ENCODE measurements at regions not wholly inside any gene's neighbourhood (a gene's known extent, or its start where the extent isn't known, plus 50 kb on each side); places are given as distances from the start of the nearest gene placed in this dataset.

- no peak overlapping the region for H4K8ac ChIP-seq (replicated peaks; ENCODE audit: insufficient read length, low read depth, low read length)
- no peak overlapping the region for H3K4me2 ChIP-seq (ENCODE audit: insufficient read depth, insufficient read length, low read length)
- H2AK5ac ChIP-seq (ENCODE audit: insufficient read length, low read length) = no peak overlapping the region
- H3K79me1 ChIP-seq (ENCODE audit: insufficient read depth, low read depth, low read length, poor library complexity, severe bottlenecking) = no peaks in the 10 kb centered on the region
- no peaks in the 10 kb centered on the region for H3K9me3 ChIP-seq (ENCODE audit: control insufficient read depth, low read depth, low read length)
- H3K4me3 Mint-ChIP-seq = no peak overlapping the region
- no peak for TF ChIP-seq CTCF (conservative IDR thresholded peaks at IDR 0.05)
- H3K27me3 Mint-ChIP-seq (ENCODE audit: low read depth) = no peaks in the 10 kb centered on the region
- WGBS (ENCODE audit: extremely low coverage, insufficient read length, low lambda C conversion rate) = no CpG with 5 or more reads among the region's 15 CpGs
- H4K91ac ChIP-seq (ENCODE audit: insufficient read length, low read depth, low read length) = no peak overlapping the region
- H3K14ac ChIP-seq (ENCODE audit: insufficient read depth, low read length) = no peak overlapping the region
- H4K20me1 ChIP-seq (ENCODE audit: control insufficient read depth, insufficient read depth, insufficient read length) = no peaks in the 10 kb centered on the region
- H3K27ac Mint-ChIP-seq = peak overlapping the region; percentile 36 to 100 (median 89)
- no peaks in the 10 kb centered on the region for H3K23me2 ChIP-seq (ENCODE audit: insufficient read length, low read depth, low read length, poor library complexity, severe bottlenecking)
- no peak overlapping the region for H2BK20ac ChIP-seq (ENCODE audit: low read depth, low read length, poor library complexity, severe bottlenecking)
- no peak overlapping the region for H2BK15ac ChIP-seq (ENCODE audit: low read depth, low read length)
- no peak overlapping the region for H3K18ac ChIP-seq (ENCODE audit: insufficient read length, low read depth, low read length)
- H3K4ac ChIP-seq (ENCODE audit: low read depth, low read length) = no peak overlapping the region
- H3K4me1 Mint-ChIP-seq = peaks cover 67 to 75% of the 10 kb centered on the region in 2 experiments
- no peak overlapping the region for H2BK120ac ChIP-seq (ENCODE audit: low read depth, low read length, poor library complexity, severe bottlenecking)
- peaks cover 24% of the 10 kb centered on the region for H3K4me1 ChIP-seq (ENCODE audit: insufficient read depth, low read length)
- no peaks in the 10 kb centered on the region for H3K79me2 ChIP-seq (ENCODE audit: insufficient read depth, low read length)
- no peak overlapping the region for H2BK5ac ChIP-seq (ENCODE audit: insufficient read length, low read length)
- H3K9me3 Mint-ChIP-seq = no peaks in the 10 kb centered on the region; a peak in 1 of 5 replicates
- H3K27ac ChIP-seq (ENCODE audit: insufficient read length, low read depth, low read length) = no peak overlapping the region
- no peak overlapping the region for H3K23ac ChIP-seq (ENCODE audit: insufficient read length, low read depth, low read length)
- no peak overlapping the region for H4K5ac ChIP-seq (ENCODE audit: insufficient read length, low read depth, low read length)
- H3K9ac ChIP-seq (ENCODE audit: extremely low read depth, insufficient read length, low read length) = no peak overlapping the region
- H3K56ac ChIP-seq (ENCODE audit: insufficient read length, low read depth, low read length) = no peak overlapping the region
- H3K36me3 Mint-ChIP-seq (ENCODE audit: insufficient read depth in 1 of 3, low read depth in 3 of 3) = no peaks in the 10 kb centered on the region; a peak in 3 of 7 replicates
- H3K27me3 ChIP-seq (ENCODE audit: insufficient read depth, low read length) = no peaks in the 10 kb centered on the region
- H2AFZ ChIP-seq (ENCODE audit: low read length) = no peak overlapping the region
- H3T11ph ChIP-seq (ENCODE audit: low read length) = no peak overlapping the region
- H2BK12ac ChIP-seq (ENCODE audit: insufficient read length, low read depth, low read length) = no peak overlapping the region
- no peak for DNase-seq
Observed at GRCh38 chr4:24657768-24658617, 73.6 kb upstream of the DHX15 start.

Data from H9 (cell line).